GM21447 (cell line): ENCODE measurements at regions not wholly inside any gene's neighbourhood (a gene's known extent, or its start where the extent isn't known, plus 50 kb on each side); places are given as distances from the start of the nearest gene placed in this dataset.

Experiments
- ATAC-seq: cut with Tn5 transposase; IDR thresholded peaks from one replicate; pipeline ENCODE4 v1.9.1; 2021; ENCODE audit not compliant: unreplicated experiment

GRCh38 chr17:79360196-79360595, 250.7 kb downstream of the RBFOX3 start:
- ATAC-seq, result no peak

- ATAC-seq, result no peak
Observed at GRCh38 chr17:79356839-79357447, 253.9 kb downstream of the RBFOX3 start.

- no peak for ATAC-seq
Observed at GRCh38 chr17:79355165-79355564, 255.7 kb downstream of the RBFOX3 start.

GRCh38 chr17:79354173-79354820, 256.6 kb downstream of the RBFOX3 start:
- ATAC-seq, result no peak

GRCh38 chr17:79353548-79353947, 257.3 kb downstream of the RBFOX3 start:
- ATAC-seq, result no peak

- no peak for ATAC-seq
Observed at GRCh38 chr17:79353016-79353415, 257.8 kb downstream of the RBFOX3 start.

- ATAC-seq, result no peak
Observed at GRCh38 chr17:79350533-79350932, 260.3 kb downstream of the RBFOX3 start.

- ATAC-seq, result no peak
Observed at GRCh38 chr17:79349506-79350400, 261.1 kb downstream of the RBFOX3 start.

GRCh38 chr17:79342376-79342775, 267.8 kb downstream of the ENGASE start:
- ATAC-seq, result no peak

GRCh38 chr17:79341816-79342215, 267.2 kb downstream of the ENGASE start:
- no peak for ATAC-seq

- peak; percentile 14 for ATAC-seq
Observed at GRCh38 chr17:79341222-79341780, 266.7 kb downstream of the ENGASE start.

- peak; percentile 82 for ATAC-seq
Observed at GRCh38 chr17:79340333-79341221, 266.0 kb downstream of the ENGASE start.

GRCh38 chr17:79339321-79339720, 264.7 kb downstream of the ENGASE start:
- no peak for ATAC-seq

GRCh38 chr17:79338604-79339003, 264.0 kb downstream of the ENGASE start:
- ATAC-seq, result no peak

- no peak for ATAC-seq
Observed at GRCh38 chr17:79338152-79338551, 263.5 kb downstream of the ENGASE start.

GRCh38 chr17:79337053-79337452, 262.4 kb downstream of the ENGASE start:
- ATAC-seq, result no peak

GRCh38 chr17:79335456-79335855, 260.8 kb downstream of the ENGASE start:
- no peak for ATAC-seq

GRCh38 chr17:79332011-79332554, 257.5 kb downstream of the ENGASE start:
- ATAC-seq, result no peak

- no peak for ATAC-seq
Observed at GRCh38 chr17:79331492-79331891, 256.9 kb downstream of the ENGASE start.

GRCh38 chr17:79330696-79331095, 256.1 kb downstream of the ENGASE start:
- no peak for ATAC-seq
